Transverse colon (tissue), 4 donors: ENCODE measurements at regions not wholly inside any gene's neighbourhood (a gene's known extent, or its start where the extent isn't known, plus 50 kb on each side); places are given as distances from the start of the nearest gene placed in this dataset.

Source experiments
- DNase-seq: peaks from one replicate; pipeline ENCODE4 v3.0.0-alpha.2; 2019
- H3K27ac ChIP-seq, 4 donors: fragments of 200-600 bp; sonication (generic); 2 replicates each; pipeline ENCODE4 v1.5.1; 2016 to 2018; ENCODE audit warnings: inconsistent platforms in 4 of 4
- H3K27me3 ChIP-seq: fragments of 200-600 bp; sonication (generic); 2 replicates; pipeline ENCODE4 v1.5.1; 2017; ENCODE audit warnings: inconsistent platforms
- H3K36me3 ChIP-seq, 4 donors: fragments of 200-600 bp; sonication (generic); 2 replicates each; pipeline ENCODE4 v1.5.1; 2017 to 2019; ENCODE audit warnings: inconsistent platforms in 4 of 4
- H3K4me1 ChIP-seq, 4 donors: fragments of 200-600 bp; sonication (generic); 2 replicates each; pipeline ENCODE4 v1.5.1; 2017 to 2020; ENCODE audit warnings: inconsistent platforms in 4 of 4
- H3K4me3 ChIP-seq, 4 donors: fragments of 200-600 bp; sonication (generic); 1 replicate in 1 of 4; 2 replicates in 3 of 4; pipeline versions ENCODE4 v1.5.1 to v1.6.1; 2017 to 2019; ENCODE audit warnings: inconsistent platforms in 4 of 4
- H3K9me3 ChIP-seq, 2 donors: fragments of 200-600 bp; sonication (generic); 2 replicates each; pipeline ENCODE4 v1.5.1; 2017 to 2019; ENCODE audit warnings: inconsistent platforms in 2 of 2
- CTCF ChIP-seq, 5 experiments: fragments of 200-600 bp in 3 of 5; fragments of 450-650 bp in 2 of 5; sonication (generic) in 3 of 5; IDR thresholded peaks; 1 replicate in 2 of 5; 2 replicates in 3 of 5; pipeline ENCODE4 v1.5.1; 2016 to 2017; ENCODE audit warnings: antibody characterized with exemption in 5 of 5, inconsistent platforms in 3 of 5, mild to moderate bottlenecking in 2 of 5, moderate library complexity in 1 of 5
- EP300 ChIP-seq: sonication (generic); formaldehyde crosslinking; IDR thresholded peaks from one replicate; pipeline ENCODE4 v1.6.1; 2017; ENCODE audit warnings: antibody characterized with exemption, low read depth
- POLR2A ChIP-seq: fragments of 450-650 bp; IDR thresholded peaks from one replicate; pipeline ENCODE4 v1.6.1; 2016; ENCODE audit warnings: antibody characterized with exemption, mild to moderate bottlenecking, moderate library complexity
- POLR2AphosphoS5 ChIP-seq, 3 donors: sonication (generic); formaldehyde crosslinking; IDR thresholded peaks; one replicate each; pipeline ENCODE4 v1.6.1; 2016; ENCODE audit warnings: antibody characterized with exemption in 3 of 3
- WGBS, 2 donors: methylation state at CpG; one replicate each; pipeline ENCODE4 v1.1.5; 2018; ENCODE audit warnings: low coverage in 1 of 2; 5-methylcytosine and 5-hydroxymethylcytosine counted together
- in situ Hi-C, 4 donors: fragments of 200-750 bp; cut with MboI; loops; one replicate each; pipeline versions ENCODE4 v1.15.0 to v1.15.1; 2017; ENCODE audit warnings: low sequenced_read_pairs in 3 of 4, low pct_ligation_motif_present in 1 of 4, low pct_unique_long_range_greater_than_20kb in 1 of 4
- intact Hi-C: fragments of 100-400 bp; cut with DNase I; formaldehyde crosslinking; loops from one replicate; pipeline ENCODE4 v1.15.1; 2023; ENCODE audit warnings: low total_unique reads

GRCh38 chr5:143488381-143488780 lies 84.9 kb upstream of the NR3C1 start:
- in situ Hi-C loops, result no loop called here
- no peaks in the 10 kb centered on the region for H3K4me1 ChIP-seq
- WGBS, 2 donors, result 61 to 75% methylated on average over 2 to 3 of the region's 3 CpGs
- TF ChIP-seq POLR2AphosphoS5 (IDR thresholded peaks at IDR 0.05), result no peak
- no peak for TF ChIP-seq EP300
- TF ChIP-seq CTCF (IDR thresholded peaks at IDR 0.05), result no peak
- TF ChIP-seq POLR2A, result no peak
- H3K27me3 ChIP-seq, result no peaks in the 10 kb centered on the region
- intact Hi-C loops, result no loop called here
- H3K36me3 ChIP-seq, result no peaks in the 10 kb centered on the region
- no peak overlapping the region for H3K27ac ChIP-seq
- no peak for DNase-seq
- no peaks in the 10 kb centered on the region for H3K9me3 ChIP-seq
- no peak overlapping the region for H3K4me3 ChIP-seq

DNA sequence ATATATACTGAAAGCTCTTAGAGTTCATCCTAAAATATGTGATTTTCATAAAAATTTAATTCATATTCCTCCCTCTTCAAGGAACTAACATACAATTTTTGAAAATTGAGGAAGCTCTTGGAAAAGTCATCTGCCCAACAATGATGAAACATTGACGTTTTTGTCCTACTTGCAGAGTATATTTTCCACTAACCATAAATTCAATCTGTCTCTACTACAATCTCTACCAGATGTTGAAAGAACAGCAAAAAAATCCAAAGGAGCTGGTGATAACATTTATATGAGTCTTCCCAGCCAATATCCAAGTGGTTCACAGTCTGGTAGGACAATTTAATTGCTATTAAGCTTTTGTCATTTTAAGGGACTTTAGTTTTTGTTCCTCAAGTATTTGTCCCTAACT lies 81.1 kb upstream of the NR3C1 start:
- intact Hi-C loops, result no loop called here

GRCh38 chr5:143481697-143482531 lies 78.4 kb upstream of the NR3C1 start:
- 85 to 88% methylated on average over 3 to 4 of the region's 4 CpGs for WGBS, 2 donors
- in situ Hi-C loops, result no loop called here
- no peak for DNase-seq

More for the DNA sequence above, 81.1 kb upstream of the NR3C1 start:
- Histone ChIP-seq H3K27ac (no peak overlapping the region), H3K27me3 (no peaks in the 10 kb centered on the region), H3K4me1 (no peaks in the 10 kb centered on the region), H3K36me3 (no peaks in the 10 kb centered on the region), H3K9me3 (no peaks in the 10 kb centered on the region), H3K4me3 (no peak overlapping the region)
- DNase-seq, result no peak
- 38 to 83% methylated on average over 1 of the region's 1 CpG for WGBS, 2 donors
- TF ChIP-seq POLR2AphosphoS5 (IDR thresholded peaks at IDR 0.05) (no peak), EP300 (no peak), POLR2A (no peak), CTCF (IDR thresholded peaks at IDR 0.05) (no peak)
- in situ Hi-C loops, result no loop called here

GRCh38 chr5:143480001-143480400 lies 76.5 kb upstream of the NR3C1 start:
- TF ChIP-seq EP300, result no peak
- TF ChIP-seq CTCF (IDR thresholded peaks at IDR 0.05), result no peak
- no peak for TF ChIP-seq POLR2AphosphoS5 (IDR thresholded peaks at IDR 0.05)
- no peak for TF ChIP-seq POLR2A
- H3K4me1 ChIP-seq, result no peaks in the 10 kb centered on the region
- no peaks in the 10 kb centered on the region for H3K36me3 ChIP-seq
- H3K27ac ChIP-seq, result no peak overlapping the region
- intact Hi-C loops, result no loop called here
- H3K27me3 ChIP-seq, result no peaks in the 10 kb centered on the region
- in situ Hi-C loops, result no loop called here
- WGBS, 2 donors, result 84 to 93% methylated on average over 3 of the region's 3 CpGs
- no peak for DNase-seq
- no peak overlapping the region for H3K4me3 ChIP-seq
- H3K9me3 ChIP-seq, result no peaks in the 10 kb centered on the region

More at GRCh38 chr5:143481697-143482531, 78.4 kb upstream of the NR3C1 start:
- Histone ChIP-seq H3K27me3 (no peaks in the 10 kb centered on the region), H3K9me3 (no peaks in the 10 kb centered on the region), H3K36me3 (no peaks in the 10 kb centered on the region), H3K4me3 (no peak overlapping the region), H3K27ac (no peak overlapping the region), H3K4me1 (no peaks in the 10 kb centered on the region)
- TF ChIP-seq EP300, result no peak
- no peak for TF ChIP-seq POLR2AphosphoS5 (IDR thresholded peaks at IDR 0.05)
- no peak for TF ChIP-seq CTCF (IDR thresholded peaks at IDR 0.05)
- TF ChIP-seq POLR2A, result no peak
- intact Hi-C loops, result no loop called here
